AG04449 (cell line): ENCODE measurements at regions not wholly inside any gene's neighbourhood (a gene's known extent, or its start where the extent isn't known, plus 50 kb on each side); places are given as distances from the start of the nearest gene placed in this dataset.

ENCODE experiments used
- CTCF ChIA-PET: fragments of 350-600 bp; formaldehyde crosslinking; extraction: SDS; loops from one replicate; lab custom pipeline; 2021; ENCODE audit warnings: antibody characterized with exemption; lab: Yijun Ruan, JAX
- POLR2A ChIA-PET: fragments of 400-600, 350-600 bp; formaldehyde crosslinking; extraction: SDS; loops from one replicate; lab custom pipeline; 2020; ENCODE audit warnings: antibody characterized with exemption, inconsistent platforms; lab: Yijun Ruan, JAX
- DNase-seq: peaks from one replicate; pipeline ENCODE4 v3.0.0-alpha.2; 2010; ENCODE audit warnings: low read depth, low spot score
- H3K4me3 ChIP-seq: 2 replicates; pipeline ENCODE4 v1.5.1; 2011; ENCODE audit warnings: low read depth, mild to moderate bottlenecking, control low read depth, low read length
- CTCF ChIP-seq: IDR thresholded peaks from one replicate; pipeline ENCODE4 v1.5.1; 2011; ENCODE audit warnings: mild to moderate bottlenecking, moderate library complexity, low read length, control low read depth, inconsistent platforms; ENCODE audit not compliant: insufficient read depth; ENCODE audit errors: missing control alignments

- ChIA-PET POLR2A (no interaction called here), CTCF (no interaction called here)
- H3K4me3 ChIP-seq: no peak overlapping the region
- no peak for TF ChIP-seq CTCF
- DNase-seq: no peak
Measured at GRCh38 chr11:37612146-37612545, 1014.1 kb upstream of the RAG2 start.

- no peak for TF ChIP-seq CTCF
- no peak overlapping the region for H3K4me3 ChIP-seq
- POLR2A ChIA-PET: no interaction called here
- CTCF ChIA-PET: no interaction called here
- DNase-seq: no peak
Measured at GRCh38 chr11:37605229-37605628, 1007.2 kb upstream of the RAG2 start.

DNA sequence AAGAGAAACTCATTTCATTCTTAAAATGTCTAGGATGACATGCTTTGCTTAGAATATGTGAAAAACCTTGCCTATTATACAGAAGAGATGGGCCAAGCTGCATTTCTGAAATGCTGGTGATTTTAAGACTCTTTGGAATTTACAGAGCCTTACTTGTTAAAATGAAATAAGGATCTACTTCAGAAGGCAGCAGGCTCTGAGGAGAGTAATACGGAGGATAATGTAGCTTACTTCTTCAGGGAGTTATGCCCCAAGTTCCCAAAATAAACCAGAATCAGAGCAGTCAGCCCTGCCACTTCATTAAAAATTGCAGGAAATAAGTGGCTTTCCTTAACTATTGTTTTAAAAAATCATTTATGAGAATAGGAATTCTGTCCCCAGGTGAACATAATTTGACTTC, 1000.3 kb upstream of the RAG2 start:
- POLR2A ChIA-PET: no interaction called here

GRCh38 chr11:37597776-37598175, 999.7 kb upstream of the RAG2 start:
- DNase-seq: no peak
- CTCF ChIA-PET: no interaction called here
- TF ChIP-seq CTCF: no peak
- POLR2A ChIA-PET: no interaction called here
- H3K4me3 ChIP-seq: no peak overlapping the region

More for the DNA sequence above, 1000.3 kb upstream of the RAG2 start:
- no peak for DNase-seq
- TF ChIP-seq CTCF: no peak
- no peak overlapping the region for H3K4me3 ChIP-seq
- CTCF ChIA-PET: no interaction called here

DNA sequence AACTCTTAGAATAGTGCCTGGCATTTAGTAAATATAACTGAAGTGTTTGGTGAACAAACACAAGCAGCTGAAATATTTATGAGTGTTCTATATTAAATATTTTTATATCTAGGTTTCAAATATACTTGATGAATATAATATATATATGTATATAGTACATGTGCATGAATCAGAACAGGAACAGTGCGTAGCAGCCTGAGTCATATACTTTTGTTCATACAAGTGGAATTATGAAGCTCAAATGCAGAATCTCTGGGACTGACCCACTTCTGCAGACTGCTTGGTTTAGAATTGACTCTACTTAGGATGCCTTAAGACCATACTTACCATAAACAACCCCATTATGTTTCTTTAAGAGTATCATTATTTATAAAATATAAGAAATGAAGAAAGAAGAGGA, 997.8 kb upstream of the RAG2 start:
- DNase-seq: no peak
- ChIA-PET POLR2A (interaction anchor here (0.6 kb wide), 1 partner anchor 20 kb away, joined by 3 read pairs; no protein-coding TSS in a partner anchor), CTCF (no interaction called here)
- no peak for TF ChIP-seq CTCF
- no peak overlapping the region for H3K4me3 ChIP-seq

DNA sequence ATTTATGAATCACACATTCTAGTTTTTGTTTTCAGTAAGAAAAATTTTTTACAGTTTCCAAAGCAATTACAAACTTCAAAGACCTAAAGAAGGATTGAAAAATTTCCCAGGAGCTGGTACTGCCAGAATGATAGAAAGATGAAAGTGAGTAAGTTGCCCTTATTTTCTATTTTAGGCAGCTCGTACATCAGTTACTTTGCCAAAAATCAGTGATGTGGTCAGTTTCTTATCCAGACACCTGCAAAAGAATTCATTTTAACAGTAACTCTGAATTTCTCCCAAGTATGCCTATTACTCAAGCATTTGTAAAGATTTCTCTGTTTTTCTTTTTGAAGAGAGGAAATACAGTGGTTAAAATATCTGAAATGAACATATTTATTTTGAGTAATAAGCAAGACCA, 976.3 kb upstream of the RAG2 start:
- ChIA-PET POLR2A (no interaction called here), CTCF (no interaction called here)
- H3K4me3 ChIP-seq: no peak overlapping the region
- DNase-seq: no peak
- no peak for TF ChIP-seq CTCF
